ENCODE measurements at regions not wholly inside any gene's neighbourhood (a gene's known extent, or its start where the extent isn't known, plus 50 kb on each side); places are given as distances from the start of the nearest gene placed in this dataset.

DNA sequence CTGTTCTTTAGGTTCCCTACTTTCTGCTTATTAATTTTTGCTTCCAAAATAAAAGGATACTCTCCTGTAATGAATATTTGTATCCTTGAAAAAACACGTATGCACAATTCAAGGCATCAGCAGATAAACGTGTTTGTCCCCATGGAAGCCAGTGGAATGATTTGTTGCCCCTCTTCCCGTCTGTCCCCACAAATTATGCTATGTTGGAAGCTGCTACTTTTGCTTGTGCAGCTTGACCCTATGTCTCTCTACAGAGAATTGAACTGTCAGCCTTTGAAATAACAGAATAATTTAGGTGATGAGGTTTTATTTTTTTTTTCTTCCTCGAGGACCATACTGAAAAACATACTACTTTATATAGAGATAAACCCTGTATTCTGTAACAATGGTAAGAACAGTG is 401.5 kb upstream of the GOLIM4 start:
- WGBS (ENCODE audit: low lambda C conversion rate), result 1% methylated on average over 4 of the region's 4 CpGs
- POLR2A ChIA-PET, result no interaction called here
- no peak overlapping the region for H2AFZ ChIP-seq (ENCODE audit: low read length)

More for the DNA sequence above, 401.5 kb upstream of the GOLIM4 start:
- FAIRE-seq, result no peak
- H3K27me3 ChIP-seq (ENCODE audit: control insufficient read depth in 1 of 2, insufficient read depth in 2 of 2, low read length in 2 of 2), result no peaks in the 10 kb centered on the region
- BruUV-seq (replicated peaks), result no TSS peak
- H3K27ac ChIP-seq (ENCODE audit: extremely low read length, insufficient read depth, low read length), result no peak overlapping the region
- in situ Hi-C loops (cut with HindIII; ENCODE audit: extremely low pct_ligation_motif_present, low pct_unique_long_range_greater_than_20kb) (no loop called here), intact Hi-C loops (cut with micrococcal nuclease; ENCODE audit: unreplicated experiment) (no loop called here)
- H3K9ac ChIP-seq (ENCODE audit: insufficient read depth, low read depth, low read length), result no peak overlapping the region
- no peak for ATAC-seq
- DNase-seq (ENCODE audit: low spot score), result no peak
- no peaks in the 10 kb centered on the region for H3K79me2 ChIP-seq (ENCODE audit: insufficient read depth, low read length)
- no peaks in the 10 kb centered on the region for H3K9me3 ChIP-seq (ENCODE audit: low read length)
- TF ChIP-seq POLR2AphosphoS2 (IDR thresholded peaks at IDR 0.05; ENCODE audit: low read depth, low read length) (no peak), MTA1 (CRISPR knock-in tag; IDR thresholded peaks at IDR 0.05; ENCODE audit: borderline replicate concordance) (no peak), HNRNPLL (IDR thresholded peaks at IDR 0.05; ENCODE audit: low read depth, low read length, poor library complexity, severe bottlenecking) (no peak), MBNL3 (CRISPR knock-in tag; conservative IDR thresholded peaks at IDR 0.05) (no peak), ATF7-NPFF (CRISPR knock-in tag; IDR thresholded peaks at IDR 0.05; ENCODE audit: low read depth) (no peak), TARDBP (CRISPR knock-in tag; IDR thresholded peaks at IDR 0.05) (no peak), ZNF180 (CRISPR knock-in tag; IDR thresholded peaks at IDR 0.05; ENCODE audit: borderline replicate concordance, low read depth) (no peak), MAFF (IDR thresholded peaks at IDR 0.05; ENCODE audit: low read depth, low read length) (no peak), ZNF501 (CRISPR knock-in tag; IDR thresholded peaks at IDR 0.05) (no peak), RAD21 (CRISPR knock-in tag; IDR thresholded peaks at IDR 0.05) (no peak), ZSCAN9 (CRISPR knock-in tag; IDR thresholded peaks at IDR 0.05; ENCODE audit: borderline replicate concordance) (no peak), KDM1A (CRISPR knock-in tag; IDR thresholded peaks at IDR 0.05) (no peak), TAF15 (IDR thresholded peaks at IDR 0.05; ENCODE audit: low read depth, low read length, poor library complexity, severe bottlenecking) (no peak), SALL2 (CRISPR knock-in tag; IDR thresholded peaks at IDR 0.05) (no peak), SPEN (CRISPR knock-in tag; IDR thresholded peaks at IDR 0.05; ENCODE audit: low read depth) (no peak), TBX2 (CRISPR knock-in tag; IDR thresholded peaks at IDR 0.05; ENCODE audit: borderline replicate concordance) (no peak)
- TF ChIP-seq, protein P1, sequence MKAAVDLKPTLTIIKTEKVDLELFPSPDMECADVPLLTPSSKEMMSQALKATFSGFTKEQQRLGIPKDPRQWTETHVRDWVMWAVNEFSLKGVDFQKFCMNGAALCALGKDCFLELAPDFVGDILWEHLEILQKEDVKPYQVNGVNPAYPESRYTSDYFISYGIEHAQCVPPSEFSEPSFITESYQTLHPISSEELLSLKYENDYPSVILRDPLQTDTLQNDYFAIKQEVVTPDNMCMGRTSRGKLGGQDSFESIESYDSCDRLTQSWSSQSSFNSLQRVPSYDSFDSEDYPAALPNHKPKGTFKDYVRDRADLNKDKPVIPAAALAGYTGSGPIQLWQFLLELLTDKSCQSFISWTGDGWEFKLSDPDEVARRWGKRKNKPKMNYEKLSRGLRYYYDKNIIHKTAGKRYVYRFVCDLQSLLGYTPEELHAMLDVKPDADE (CRISPR knock-in tag; IDR thresholded peaks at IDR 0.05), result no peak
- TF ChIP-seq, protein P2, sequence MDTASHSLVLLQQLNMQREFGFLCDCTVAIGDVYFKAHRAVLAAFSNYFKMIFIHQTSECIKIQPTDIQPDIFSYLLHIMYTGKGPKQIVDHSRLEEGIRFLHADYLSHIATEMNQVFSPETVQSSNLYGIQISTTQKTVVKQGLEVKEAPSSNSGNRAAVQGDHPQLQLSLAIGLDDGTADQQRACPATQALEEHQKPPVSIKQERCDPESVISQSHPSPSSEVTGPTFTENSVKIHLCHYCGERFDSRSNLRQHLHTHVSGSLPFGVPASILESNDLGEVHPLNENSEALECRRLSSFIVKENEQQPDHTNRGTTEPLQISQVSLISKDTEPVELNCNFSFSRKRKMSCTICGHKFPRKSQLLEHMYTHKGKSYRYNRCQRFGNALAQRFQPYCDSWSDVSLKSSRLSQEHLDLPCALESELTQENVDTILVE (CRISPR knock-in tag; IDR thresholded peaks at IDR 0.05), result no peak
- TF ChIP-seq, protein P3, sequence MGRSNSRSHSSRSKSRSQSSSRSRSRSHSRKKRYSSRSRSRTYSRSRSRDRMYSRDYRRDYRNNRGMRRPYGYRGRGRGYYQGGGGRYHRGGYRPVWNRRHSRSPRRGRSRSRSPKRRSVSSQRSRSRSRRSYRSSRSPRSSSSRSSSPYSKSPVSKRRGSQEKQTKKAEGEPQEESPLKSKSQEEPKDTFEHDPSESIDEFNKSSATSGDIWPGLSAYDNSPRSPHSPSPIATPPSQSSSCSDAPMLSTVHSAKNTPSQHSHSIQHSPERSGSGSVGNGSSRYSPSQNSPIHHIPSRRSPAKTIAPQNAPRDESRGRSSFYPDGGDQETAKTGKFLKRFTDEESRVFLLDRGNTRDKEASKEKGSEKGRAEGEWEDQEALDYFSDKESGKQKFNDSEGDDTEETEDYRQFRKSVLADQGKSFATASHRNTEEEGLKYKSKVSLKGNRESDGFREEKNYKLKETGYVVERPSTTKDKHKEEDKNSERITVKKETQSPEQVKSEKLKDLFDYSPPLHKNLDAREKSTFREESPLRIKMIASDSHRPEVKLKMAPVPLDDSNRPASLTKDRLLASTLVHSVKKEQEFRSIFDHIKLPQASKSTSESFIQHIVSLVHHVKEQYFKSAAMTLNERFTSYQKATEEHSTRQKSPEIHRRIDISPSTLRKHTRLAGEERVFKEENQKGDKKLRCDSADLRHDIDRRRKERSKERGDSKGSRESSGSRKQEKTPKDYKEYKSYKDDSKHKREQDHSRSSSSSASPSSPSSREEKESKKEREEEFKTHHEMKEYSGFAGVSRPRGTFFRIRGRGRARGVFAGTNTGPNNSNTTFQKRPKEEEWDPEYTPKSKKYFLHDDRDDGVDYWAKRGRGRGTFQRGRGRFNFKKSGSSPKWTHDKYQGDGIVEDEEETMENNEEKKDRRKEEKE (IDR thresholded peaks at IDR 0.05), result no peak
- TF ChIP-seq, protein P4, sequence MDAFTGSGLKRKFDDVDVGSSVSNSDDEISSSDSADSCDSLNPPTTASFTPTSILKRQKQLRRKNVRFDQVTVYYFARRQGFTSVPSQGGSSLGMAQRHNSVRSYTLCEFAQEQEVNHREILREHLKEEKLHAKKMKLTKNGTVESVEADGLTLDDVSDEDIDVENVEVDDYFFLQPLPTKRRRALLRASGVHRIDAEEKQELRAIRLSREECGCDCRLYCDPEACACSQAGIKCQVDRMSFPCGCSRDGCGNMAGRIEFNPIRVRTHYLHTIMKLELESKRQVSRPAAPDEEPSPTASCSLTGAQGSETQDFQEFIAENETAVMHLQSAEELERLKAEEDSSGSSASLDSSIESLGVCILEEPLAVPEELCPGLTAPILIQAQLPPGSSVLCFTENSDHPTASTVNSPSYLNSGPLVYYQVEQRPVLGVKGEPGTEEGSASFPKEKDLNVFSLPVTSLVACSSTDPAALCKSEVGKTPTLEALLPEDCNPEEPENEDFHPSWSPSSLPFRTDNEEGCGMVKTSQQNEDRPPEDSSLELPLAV (CRISPR knock-in tag; conservative IDR thresholded peaks at IDR 0.05; ENCODE audit: low read depth), result no peak
- CTCF ChIA-PET (ENCODE audit: low intra/inter-chr PET ratio, low total read pairs), result no interaction called here
- H3K4me1 ChIP-seq (ENCODE audit: insufficient read depth, low read length), result no peaks in the 10 kb centered on the region
- no peaks in the 10 kb centered on the region for H3K36me3 ChIP-seq (replicated peaks in 1 of 2; ENCODE audit: control insufficient read depth in 1 of 2, insufficient read depth in 2 of 2, low read length in 2 of 2)
- H3K4me3 ChIP-seq (replicated peaks in 1 of 3; ENCODE audit: insufficient read depth in 1 of 3, low read depth in 2 of 3, low read length in 3 of 3), result no peak overlapping the region
- no peak overlapping the region for H3K4me2 ChIP-seq (ENCODE audit: low read depth, low read length)
- H4K20me1 ChIP-seq (ENCODE audit: insufficient read depth, low read length), result no peaks in the 10 kb centered on the region
